HL-60 (cell line): ENCODE measurements at regions not wholly inside any gene's neighbourhood (a gene's known extent, or its start where the extent isn't known, plus 50 kb on each side); places are given as distances from the start of the nearest gene placed in this dataset.
"Not testable (repeated sequence)": the region's sequence is repeated elsewhere in the genome, so short reads cannot be mapped to it uniquely, and the experiment has no call there.

Source experiments
- DNase-seq, 2 experiments: peaks; one replicate each; pipeline ENCODE4 v3.0.0-alpha.2; 2010 to 2020; ENCODE audit warnings: low read depth in 1 of 2, low spot score in 1 of 2
- H3K27ac ChIP-seq: fragments of 250-450 bp; sonication (Bioruptor Pico); replicated peaks from 2 replicates; pipeline ENCODE4 v1.5.1; 2020; ENCODE audit warnings: mild to moderate bottlenecking, moderate library complexity
- H3K27me3 ChIP-seq: fragments of 250-450 bp; sonication (Bioruptor Pico); 2 replicates; pipeline ENCODE4 v1.5.1; 2021; ENCODE audit warnings: mild to moderate bottlenecking, moderate library complexity; ENCODE audit not compliant: insufficient read depth, poor library complexity, severe bottlenecking
- H3K4me3 ChIP-seq: replicated peaks from 2 replicates; pipeline ENCODE4 v1.5.1; 2011; ENCODE audit warnings: mild to moderate bottlenecking, control low read depth, low read length; ENCODE audit not compliant: insufficient read depth
- CTCF ChIP-seq: IDR thresholded peaks from one replicate; pipeline ENCODE4 v1.5.1; 2011; ENCODE audit warnings: low read length, control low read depth, inconsistent platforms; ENCODE audit not compliant: insufficient read depth
- GABPA ChIP-seq: IDR thresholded peaks from 2 replicates; pipeline ENCODE4 v1.6.1; 2012; ENCODE audit warnings: low read depth
- POLR2AphosphoS5 ChIP-seq: IDR thresholded peaks from 2 replicates; pipeline ENCODE4 v1.6.1; 2012; ENCODE audit warnings: low read depth
- SPI1 ChIP-seq: IDR thresholded peaks from 2 replicates; pipeline ENCODE4 v1.6.1; 2012; ENCODE audit warnings: low read depth, mild to moderate bottlenecking, borderline replicate concordance
- TF ChIP-seq, protein P1 (sequence below): IDR thresholded peaks from 2 replicates; pipeline ENCODE4 v1.6.1; 2012; ENCODE audit warnings: low read depth; ENCODE audit not compliant: insufficient replicate concordance

DNA sequence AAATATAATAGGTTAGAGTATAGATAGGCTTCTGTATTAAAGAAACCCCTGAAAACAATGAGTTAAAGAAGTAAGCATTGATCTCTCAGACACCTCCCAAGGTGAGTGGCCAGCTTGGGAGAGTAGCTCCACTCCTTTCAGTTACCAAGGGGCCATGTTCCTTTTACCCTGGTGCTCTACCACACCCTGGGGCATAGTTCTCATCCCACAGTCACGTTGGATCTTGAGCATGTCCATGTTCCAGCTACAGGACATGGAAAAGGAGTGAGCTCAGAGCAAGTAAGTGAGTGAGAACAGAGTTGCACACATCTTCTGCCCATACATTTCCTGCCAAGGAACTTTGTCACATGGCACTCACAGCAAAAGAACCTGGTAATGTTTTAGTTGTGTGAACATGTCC, 325.9 kb upstream of the SLC39A10 start:
- TF ChIP-seq CTCF (no peak), GABPA (no peak), SPI1 (no peak), POLR2AphosphoS5 (no peak)
- TF ChIP-seq, protein P1, sequence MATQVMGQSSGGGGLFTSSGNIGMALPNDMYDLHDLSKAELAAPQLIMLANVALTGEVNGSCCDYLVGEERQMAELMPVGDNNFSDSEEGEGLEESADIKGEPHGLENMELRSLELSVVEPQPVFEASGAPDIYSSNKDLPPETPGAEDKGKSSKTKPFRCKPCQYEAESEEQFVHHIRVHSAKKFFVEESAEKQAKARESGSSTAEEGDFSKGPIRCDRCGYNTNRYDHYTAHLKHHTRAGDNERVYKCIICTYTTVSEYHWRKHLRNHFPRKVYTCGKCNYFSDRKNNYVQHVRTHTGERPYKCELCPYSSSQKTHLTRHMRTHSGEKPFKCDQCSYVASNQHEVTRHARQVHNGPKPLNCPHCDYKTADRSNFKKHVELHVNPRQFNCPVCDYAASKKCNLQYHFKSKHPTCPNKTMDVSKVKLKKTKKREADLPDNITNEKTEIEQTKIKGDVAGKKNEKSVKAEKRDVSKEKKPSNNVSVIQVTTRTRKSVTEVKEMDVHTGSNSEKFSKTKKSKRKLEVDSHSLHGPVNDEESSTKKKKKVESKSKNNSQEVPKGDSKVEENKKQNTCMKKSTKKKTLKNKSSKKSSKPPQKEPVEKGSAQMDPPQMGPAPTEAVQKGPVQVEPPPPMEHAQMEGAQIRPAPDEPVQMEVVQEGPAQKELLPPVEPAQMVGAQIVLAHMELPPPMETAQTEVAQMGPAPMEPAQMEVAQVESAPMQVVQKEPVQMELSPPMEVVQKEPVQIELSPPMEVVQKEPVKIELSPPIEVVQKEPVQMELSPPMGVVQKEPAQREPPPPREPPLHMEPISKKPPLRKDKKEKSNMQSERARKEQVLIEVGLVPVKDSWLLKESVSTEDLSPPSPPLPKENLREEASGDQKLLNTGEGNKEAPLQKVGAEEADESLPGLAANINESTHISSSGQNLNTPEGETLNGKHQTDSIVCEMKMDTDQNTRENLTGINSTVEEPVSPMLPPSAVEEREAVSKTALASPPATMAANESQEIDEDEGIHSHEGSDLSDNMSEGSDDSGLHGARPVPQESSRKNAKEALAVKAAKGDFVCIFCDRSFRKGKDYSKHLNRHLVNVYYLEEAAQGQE = no peak
- H3K4me3 ChIP-seq = no peak overlapping the region
- peak overlapping the region; percentile 56 for H3K27ac ChIP-seq
- no peak for DNase-seq
- H3K27me3 ChIP-seq = no peaks in the 10 kb centered on the region

DNA sequence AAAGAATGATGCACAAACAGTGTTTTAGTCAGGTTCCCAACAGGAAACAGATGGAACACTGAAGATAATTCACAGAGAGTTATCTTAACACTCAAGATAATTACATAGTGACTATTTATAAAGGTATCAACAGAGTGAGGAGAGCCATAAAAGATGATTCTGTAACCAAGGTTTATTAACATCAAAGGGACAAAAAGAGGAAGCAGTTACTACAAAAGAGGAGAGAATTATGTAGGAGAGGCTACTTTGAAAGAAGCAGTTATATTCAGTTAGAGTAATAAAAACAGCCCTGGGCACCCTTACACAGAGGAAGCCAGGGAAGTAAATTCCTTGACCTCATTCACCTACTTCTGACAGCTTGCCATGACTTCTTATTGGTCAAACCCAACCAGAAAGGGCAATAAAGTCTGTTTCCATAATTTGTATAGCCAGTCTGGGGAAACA, 326.5 kb upstream of the SLC39A10 start:
- no peaks in the 10 kb centered on the region for H3K27me3 ChIP-seq
- no peak for DNase-seq
- H3K27ac ChIP-seq = peak overlapping the region; percentile 56
- no peak overlapping the region for H3K4me3 ChIP-seq
- TF ChIP-seq POLR2AphosphoS5 (no peak), SPI1 (peak; percentile 37; the same call in 1 of the 2 replicates)

GRCh38 chr2:195329784-195330183, 327.2 kb upstream of the SLC39A10 start:
- H3K4me3 ChIP-seq, DNase-seq, H3K27me3 ChIP-seq: not testable (repeated sequence)
- H3K27ac ChIP-seq = peak overlapping the region; percentile 56

- no peak for DNase-seq
- Histone ChIP-seq H3K27ac (no peak overlapping the region), H3K27me3 (no peaks in the 10 kb centered on the region), H3K4me3 (no peak overlapping the region)
- no peak for TF ChIP-seq POLR2AphosphoS5
- TF ChIP-seq GABPA = no peak
- TF ChIP-seq SPI1 = no peak
- TF ChIP-seq CTCF = no peak
- TF ChIP-seq, protein P1 = no peak
Measured at GRCh38 chr2:195326537-195326936, 330.5 kb upstream of the SLC39A10 start.

DNA sequence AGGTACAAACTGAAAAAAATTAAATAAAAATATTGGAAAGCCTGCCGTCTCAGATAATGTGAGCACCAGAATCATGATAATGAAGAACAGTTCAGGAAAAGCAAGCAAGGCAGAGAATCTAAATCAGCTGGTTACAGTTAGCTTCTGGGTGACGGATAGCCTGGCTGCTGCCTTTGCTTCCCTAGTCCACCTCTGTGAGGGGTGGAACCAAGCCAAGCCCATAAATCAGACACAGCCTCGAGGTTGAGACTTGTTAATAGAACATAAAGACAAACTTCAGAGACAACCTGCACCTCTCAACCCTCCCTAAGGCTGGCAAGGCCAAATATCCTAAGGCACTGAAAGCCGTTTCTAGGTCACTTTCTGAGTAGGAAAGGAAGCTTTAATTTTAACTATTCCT, 334.7 kb upstream of the SLC39A10 start:
- Histone ChIP-seq H3K27ac (no peak overlapping the region), H3K27me3 (no peaks in the 10 kb centered on the region), H3K4me3 (no peak overlapping the region)
- no peak for DNase-seq
- TF ChIP-seq, protein P1 = no peak
- TF ChIP-seq CTCF = no peak
